B cell (primary cell): ENCODE measurements at regions not wholly inside any gene's neighbourhood (a gene's known extent, or its start where the extent isn't known, plus 50 kb on each side); places are given as distances from the start of the nearest gene placed in this dataset.

ENCODE experiments used
- ATAC-seq: fragments of 200-7000 bp; cut with Tn5 transposase; one replicate; pipeline ENCODE4 v1.10.0; 2021; ENCODE audit warnings: low read depth, mild to moderate bottlenecking, moderate number of reproducible peaks, moderate library complexity
- CTCF ChIA-PET: fragments of 350-600 bp; sonication (Branson Sonifier 250); formaldehyde crosslinking; loops from one replicate; lab custom pipeline; 2021; ENCODE audit warnings: antibody characterized with exemption, inconsistent platforms; lab: Charles Lee
- POLR2A ChIA-PET: fragments of 350-600 bp; sonication (Branson Sonifier 250); formaldehyde crosslinking; loops from one replicate; lab custom pipeline; 2021; ENCODE audit warnings: antibody characterized with exemption; lab: Charles Lee
- DNase-seq: peaks from one replicate; pipeline ENCODE4 v3.0.0; 2013
- H2AFZ ChIP-seq: 2 replicates; pipeline ENCODE4 v1.6.1; 2012; ENCODE audit warnings: mild to moderate bottlenecking, low read depth, low read length; ENCODE audit not compliant: insufficient read depth, poor library complexity, severe bottlenecking
- H3K27ac ChIP-seq, 2 donors: 1 replicate in 1 of 2; 2 replicates in 1 of 2; pipeline ENCODE4 v1.5.1; 2012 to 2013; ENCODE audit warnings: low read length in 2 of 2, mild to moderate bottlenecking in 2 of 2, moderate library complexity in 1 of 2
- H3K27me3 ChIP-seq, 4 experiments: fragments of 200-600 bp in 1 of 4; sonication (generic) in 1 of 4; replicated peaks in 1 of 4; 1 replicate in 2 of 4; 2 replicates in 2 of 4; pipeline versions ENCODE4 v1.6.1 to v1.7.0; 2013 to 2016; ENCODE audit warnings: low read length in 3 of 4, mild to moderate bottlenecking in 2 of 4, mixed read lengths in 1 of 4, moderate library complexity in 1 of 4; ENCODE audit not compliant: insufficient read depth in 4 of 4, control insufficient read depth in 3 of 4; ENCODE audit errors: control extremely low read depth in 1 of 4
- H3K36me3 ChIP-seq, 2 experiments: replicated peaks in 1 of 2; 1 replicate in 1 of 2; 2 replicates in 1 of 2; pipeline versions ENCODE4 v1.6.1 to v1.7.1; 2013; ENCODE audit warnings: low read length in 1 of 2; ENCODE audit not compliant: insufficient read depth in 2 of 2, control insufficient read depth in 1 of 2; ENCODE audit errors: control extremely low read depth in 1 of 2, extremely low read depth in 1 of 2
- H3K4me1 ChIP-seq, 2 donors: fragments of 200-600 bp in 1 of 2; sonication (generic) in 1 of 2; 1 replicate in 1 of 2; 2 replicates in 1 of 2; pipeline versions ENCODE4 v1.5.1 to v1.6.1; 2013 to 2017; ENCODE audit warnings: low read length in 2 of 2; ENCODE audit not compliant: control insufficient read depth in 2 of 2, insufficient read depth in 2 of 2
- H3K4me2 ChIP-seq: replicated peaks from 2 replicates; pipeline ENCODE3; 2012; ENCODE audit warnings: mild to moderate bottlenecking, low read depth, low read length; ENCODE audit not compliant: poor library complexity, severe bottlenecking
- H3K4me3 ChIP-seq, 5 experiments: fragments of 200-600 bp in 1 of 5; sonication (generic) in 1 of 5; 1 replicate in 3 of 5; 2 replicates in 2 of 5; pipeline versions ENCODE4 v1.5.1 to v1.7.0; 2011 to 2016; ENCODE audit warnings: low read length in 4 of 5, mild to moderate bottlenecking in 4 of 5, low read depth in 2 of 5, control low read depth in 1 of 5, moderate library complexity in 1 of 5; ENCODE audit not compliant: insufficient read depth in 1 of 5; ENCODE audit errors: control extremely low read depth in 1 of 5, extremely low read depth in 1 of 5
- H3K79me2 ChIP-seq: fragments of 200-600 bp; sonication (generic); one replicate; pipeline ENCODE4 v1.6.0; 2016; ENCODE audit warnings: low read length; ENCODE audit not compliant: control insufficient read depth, insufficient read depth
- H3K9ac ChIP-seq: fragments of 200-600 bp; sonication (generic); 2 replicates; pipeline ENCODE4 v1.6.1; 2017; ENCODE audit warnings: mild to moderate bottlenecking, low read length, moderate library complexity
- H3K9me3 ChIP-seq, 3 donors: one replicate each; pipeline versions ENCODE4 v1.6.1 to v1.7.1; 2013; ENCODE audit warnings: low read length in 2 of 3; ENCODE audit not compliant: control insufficient read depth in 2 of 3, insufficient read depth in 1 of 3; ENCODE audit errors: control extremely low read depth in 1 of 3
- H4K20me1 ChIP-seq: 2 replicates; pipeline ENCODE4 v1.6.0; 2012; ENCODE audit warnings: mild to moderate bottlenecking, low read length; ENCODE audit not compliant: insufficient read depth, control insufficient read depth, poor library complexity, severe bottlenecking
- H3K27ac Mint-ChIP-seq: one replicate; pipeline ENCODE4 v1.8.0; 2021; ENCODE audit warnings: mixed read lengths
- H3K27me3 Mint-ChIP-seq: one replicate; pipeline ENCODE4 v1.8.0; 2021; ENCODE audit warnings: mixed read lengths
- H3K4me1 Mint-ChIP-seq: one replicate; pipeline ENCODE4 v1.8.0; 2021; ENCODE audit warnings: mixed read lengths
- H3K4me3 Mint-ChIP-seq: one replicate; pipeline ENCODE4 v1.8.0; 2021; ENCODE audit warnings: mixed read lengths
- H3K9me3 Mint-ChIP-seq: one replicate; pipeline ENCODE4 v1.8.0; 2022; ENCODE audit warnings: mixed read lengths; ENCODE audit not compliant: insufficient read depth
- EZH2 ChIP-seq: IDR thresholded peaks from 2 replicates; pipeline ENCODE4 v1.6.1; 2012; ENCODE audit warnings: borderline replicate concordance, low read depth, mild to moderate bottlenecking, moderate library complexity, low read length; ENCODE audit not compliant: insufficient read depth, poor library complexity, severe bottlenecking
- WGBS: methylation state at CpG from one replicate; pipeline ENCODE4 v1.1.5; 2013; ENCODE audit warnings: missing lambda C conversion rate; ENCODE audit not compliant: insufficient coverage; 5-methylcytosine and 5-hydroxymethylcytosine counted together
- intact Hi-C: fragments of 100-400 bp; cut with micrococcal nuclease; formaldehyde crosslinking; loops from one replicate; pipeline ENCODE4 v1.10.0; 2022
- TF ChIP-seq, protein P1 (sequence below): fragments of 200-600 bp; IDR thresholded peaks from one replicate; pipeline ENCODE4 v1.8.0; 2022; ENCODE audit warnings: antibody characterized with exemption, mild to moderate bottlenecking

- no peak for ATAC-seq
- WGBS, result 80% methylated on average over 18 of the region's 18 CpGs
These were observed 229.2 kb downstream of the TUBA3C start for GRCh38 chr13:18952225-18953016.

DNA sequence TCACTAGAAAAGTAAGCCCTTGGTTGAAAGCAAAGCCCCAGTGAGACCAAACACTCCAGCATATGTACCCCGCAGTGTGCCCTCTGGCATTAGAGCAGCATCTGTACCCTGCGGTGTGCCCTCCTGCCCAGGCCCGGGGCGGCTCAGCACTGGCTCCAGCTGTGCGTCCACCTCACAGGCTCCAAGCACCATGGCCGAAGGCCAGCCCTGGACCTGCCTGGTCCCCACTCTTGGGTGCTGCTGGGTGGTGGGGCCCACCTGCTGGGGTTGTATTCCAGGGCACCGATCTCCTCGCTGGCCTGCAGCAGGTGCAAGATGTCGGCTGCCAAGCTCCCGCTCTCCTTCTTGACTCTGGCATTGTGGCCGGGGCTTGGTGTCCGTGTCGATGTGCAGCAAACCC, 230.2 kb downstream of the TUBA3C start:
- 97% methylated on average over 13 of the region's 13 CpGs for whole genome bisulfite sequencing
- peaks cover 9% of the 10 kb centered on the region for H3K9me3 Mint-ChIP-seq
- no peaks in the 10 kb centered on the region for H3K27me3 Mint-ChIP-seq
- no peaks in the 10 kb centered on the region for H3K4me1 ChIP-seq
- TF ChIP-seq EZH2, result no peak
- TF ChIP-seq, protein P1, sequence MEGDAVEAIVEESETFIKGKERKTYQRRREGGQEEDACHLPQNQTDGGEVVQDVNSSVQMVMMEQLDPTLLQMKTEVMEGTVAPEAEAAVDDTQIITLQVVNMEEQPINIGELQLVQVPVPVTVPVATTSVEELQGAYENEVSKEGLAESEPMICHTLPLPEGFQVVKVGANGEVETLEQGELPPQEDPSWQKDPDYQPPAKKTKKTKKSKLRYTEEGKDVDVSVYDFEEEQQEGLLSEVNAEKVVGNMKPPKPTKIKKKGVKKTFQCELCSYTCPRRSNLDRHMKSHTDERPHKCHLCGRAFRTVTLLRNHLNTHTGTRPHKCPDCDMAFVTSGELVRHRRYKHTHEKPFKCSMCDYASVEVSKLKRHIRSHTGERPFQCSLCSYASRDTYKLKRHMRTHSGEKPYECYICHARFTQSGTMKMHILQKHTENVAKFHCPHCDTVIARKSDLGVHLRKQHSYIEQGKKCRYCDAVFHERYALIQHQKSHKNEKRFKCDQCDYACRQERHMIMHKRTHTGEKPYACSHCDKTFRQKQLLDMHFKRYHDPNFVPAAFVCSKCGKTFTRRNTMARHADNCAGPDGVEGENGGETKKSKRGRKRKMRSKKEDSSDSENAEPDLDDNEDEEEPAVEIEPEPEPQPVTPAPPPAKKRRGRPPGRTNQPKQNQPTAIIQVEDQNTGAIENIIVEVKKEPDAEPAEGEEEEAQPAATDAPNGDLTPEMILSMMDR, result no peak
- intact Hi-C loops, result no loop called here
- no peaks in the 10 kb centered on the region for H4K20me1 ChIP-seq
- no peak overlapping the region for H3K4me3 Mint-ChIP-seq
- peaks cover 0 to 64% (median 0%) of the 10 kb centered on the region in 3 donors for H3K9me3 ChIP-seq
- H3K4me3 ChIP-seq, result no peak overlapping the region
- no peaks in the 10 kb centered on the region for H3K79me2 ChIP-seq
- no peak overlapping the region for H2AFZ ChIP-seq
- no peak for ATAC-seq
- DNase-seq, result no peak
- no peaks in the 10 kb centered on the region for H3K27me3 ChIP-seq
- POLR2A ChIA-PET, result no interaction called here
- H3K4me1 Mint-ChIP-seq, result no peaks in the 10 kb centered on the region
- H3K27ac ChIP-seq, result no peak overlapping the region
- CTCF ChIA-PET, result no interaction called here
- no peak overlapping the region for H3K4me2 ChIP-seq
- no peak overlapping the region for H3K27ac Mint-ChIP-seq
- no peaks in the 10 kb centered on the region for H3K36me3 ChIP-seq
- no peak overlapping the region for H3K9ac ChIP-seq

More at GRCh38 chr13:18952225-18953016, 229.2 kb downstream of the TUBA3C start:
- no peak overlapping the region for H3K27ac Mint-ChIP-seq
- H3K79me2 ChIP-seq, result no peaks in the 10 kb centered on the region
- ChIA-PET CTCF (no interaction called here), POLR2A (no interaction called here)
- DNase-seq, result no peak
- H3K4me3 ChIP-seq, result no peak overlapping the region
- H3K4me2 ChIP-seq, result no peak overlapping the region
- TF ChIP-seq EZH2, result no peak
- TF ChIP-seq, protein P1, result no peak
- no peaks in the 10 kb centered on the region for H3K4me1 ChIP-seq
- H3K9me3 ChIP-seq, result peaks cover 0 to 62% (median 4%) of the 10 kb centered on the region in 3 donors
- H3K27ac ChIP-seq, result no peak overlapping the region
- H3K36me3 ChIP-seq, result no peaks in the 10 kb centered on the region
- intact Hi-C loops, result no loop called here
- no peak overlapping the region for H3K9ac ChIP-seq
- no peak overlapping the region for H2AFZ ChIP-seq
- H3K9me3 Mint-ChIP-seq, result peaks cover 16% of the 10 kb centered on the region
- H3K27me3 Mint-ChIP-seq, result no peaks in the 10 kb centered on the region
- H3K4me3 Mint-ChIP-seq, result no peak overlapping the region
- no peaks in the 10 kb centered on the region for H3K27me3 ChIP-seq
- no peaks in the 10 kb centered on the region for H3K4me1 Mint-ChIP-seq
- no peaks in the 10 kb centered on the region for H4K20me1 ChIP-seq
